Mesothelial cell of epicardium (in vitro differentiated cells): ENCODE measurements at regions not wholly inside any gene's neighbourhood (a gene's known extent, or its start where the extent isn't known, plus 50 kb on each side); places are given as distances from the start of the nearest gene placed in this dataset.
A peak's percentile ranks its signal among the peaks of the same experiment; 100 is the strongest.

ENCODE experiments used
- DNase-seq, 2 experiments: peaks; one replicate each; pipeline ENCODE4 v3.0.0; 2021; ENCODE audit warnings: low spot score in 2 of 2; ENCODE audit not compliant: unreplicated experiment in 2 of 2
- H3K27ac Mint-ChIP-seq: 2 replicates; pipeline ENCODE4 v1.8.0; 2021; ENCODE audit warnings: mixed read lengths
- H3K27me3 Mint-ChIP-seq: 2 replicates; pipeline ENCODE4 v1.8.0; 2021; ENCODE audit warnings: low read depth, mixed read lengths
- H3K36me3 Mint-ChIP-seq: 2 replicates; pipeline ENCODE4 v1.8.0; 2021; ENCODE audit warnings: mixed read lengths
- H3K4me1 Mint-ChIP-seq: 2 replicates; pipeline ENCODE4 v1.8.0; 2021; ENCODE audit warnings: mixed read lengths
- H3K4me3 Mint-ChIP-seq: 2 replicates; pipeline ENCODE4 v1.8.0; 2021; ENCODE audit warnings: mild to moderate bottlenecking, moderate library complexity, mixed read lengths
- H3K9me3 Mint-ChIP-seq: 2 replicates; pipeline ENCODE4 v1.8.0; 2021; ENCODE audit warnings: mixed read lengths
- CTCF ChIP-seq: fragments of 200-600 bp; sonication (generic); IDR thresholded peaks from one replicate; pipeline ENCODE4 v1.5.0; 2021; ENCODE audit warnings: antibody characterized with exemption; ENCODE audit not compliant: unreplicated experiment

- Mint-ChIP-seq H3K36me3 (no peaks in the 10 kb centered on the region), H3K4me3 (no peak overlapping the region), H3K27ac (no peak overlapping the region), H3K4me1 (peaks cover 24% of the 10 kb centered on the region), H3K9me3 (no peaks in the 10 kb centered on the region), H3K27me3 (no peaks in the 10 kb centered on the region)
- no peak for DNase-seq
- no peak for TF ChIP-seq CTCF
These were observed 77.7 kb upstream of the MED13L start for GRCh38 chr12:116354950-116355783.

GRCh38 chr12:116358536-116358892 is 81.0 kb upstream of the MED13L start:
- Mint-ChIP-seq H3K27me3 (no peaks in the 10 kb centered on the region), H3K27ac (peak overlapping the region; percentile 94), H3K9me3 (no peaks in the 10 kb centered on the region), H3K4me3 (peak overlapping the region; percentile 45), H3K4me1 (peaks cover 24% of the 10 kb centered on the region), H3K36me3 (no peaks in the 10 kb centered on the region)
- TF ChIP-seq CTCF: no peak
- DNase-seq: no peak

- Mint-ChIP-seq H3K27me3 (no peaks in the 10 kb centered on the region), H3K27ac (peak overlapping the region; percentile 94), H3K9me3 (no peaks in the 10 kb centered on the region), H3K4me3 (peak overlapping the region; percentile 45), H3K4me1 (peaks cover 24% of the 10 kb centered on the region), H3K36me3 (no peaks in the 10 kb centered on the region)
- TF ChIP-seq CTCF: no peak
- peak; percentile 76 to 90 for DNase-seq
These were observed 81.6 kb upstream of the MED13L start for GRCh38 chr12:116358893-116359761.

- no peaks in the 10 kb centered on the region for H3K36me3 Mint-ChIP-seq
- no peak overlapping the region for H3K4me3 Mint-ChIP-seq
These were observed 83.3 kb upstream of the MED13L start for GRCh38 chr12:116360579-116361413.

More at GRCh38 chr12:116360579-116361413, 83.3 kb upstream of the MED13L start:
- no peaks in the 10 kb centered on the region for H3K9me3 Mint-ChIP-seq
- no peak for DNase-seq
- H3K4me1 Mint-ChIP-seq: peaks cover 21% of the 10 kb centered on the region
- peak overlapping the region; percentile 83 for H3K27ac Mint-ChIP-seq
- no peak for TF ChIP-seq CTCF
- H3K27me3 Mint-ChIP-seq: no peaks in the 10 kb centered on the region
